ENCODE measurements at regions not wholly inside any gene's neighbourhood (a gene's known extent, or its start where the extent isn't known, plus 50 kb on each side); places are given as distances from the start of the nearest gene placed in this dataset.
"Not testable (repeated sequence)": the region's sequence is repeated elsewhere in the genome, so short reads cannot be mapped to it uniquely, and the experiment has no call there.

DNA sequence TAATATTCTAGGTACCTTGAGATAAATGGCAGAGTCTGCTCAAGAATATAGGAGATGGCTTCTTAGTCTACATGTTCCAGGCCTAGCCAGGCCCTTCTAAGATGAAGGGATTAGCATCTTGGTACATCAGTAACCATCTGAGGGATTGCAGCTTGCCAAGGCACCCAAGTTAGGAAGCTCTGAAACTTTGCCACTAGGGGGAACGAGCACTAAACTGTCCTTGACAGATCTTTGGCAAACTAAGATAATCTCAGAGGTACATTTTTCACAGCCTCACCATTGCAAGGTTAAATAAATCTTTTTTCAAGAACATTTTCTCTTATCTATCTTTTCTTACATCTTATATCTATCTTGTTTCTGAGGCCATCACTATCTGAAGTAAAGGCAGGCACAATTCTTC, 351.2 kb downstream of the RAP2B start:
- Histone ChIP-seq H3K9me3 (no peaks in the 10 kb centered on the region), H3K4me3 (no peak overlapping the region), H3K4me1 (no peaks in the 10 kb centered on the region), H3K27ac (no peak overlapping the region), H3K36me3 (no peaks in the 10 kb centered on the region), H3K27me3 (no peaks in the 10 kb centered on the region)
- 29% methylated on average over 1 of the region's 1 CpG for WGBS
- TF ChIP-seq EP300 (IDR thresholded peaks at IDR 0.05) (no peak), POLR2A (IDR thresholded peaks at IDR 0.05) (no peak), POLR2AphosphoS5 (IDR thresholded peaks at IDR 0.05) (no peak)
- TF ChIP-seq, protein P1, sequence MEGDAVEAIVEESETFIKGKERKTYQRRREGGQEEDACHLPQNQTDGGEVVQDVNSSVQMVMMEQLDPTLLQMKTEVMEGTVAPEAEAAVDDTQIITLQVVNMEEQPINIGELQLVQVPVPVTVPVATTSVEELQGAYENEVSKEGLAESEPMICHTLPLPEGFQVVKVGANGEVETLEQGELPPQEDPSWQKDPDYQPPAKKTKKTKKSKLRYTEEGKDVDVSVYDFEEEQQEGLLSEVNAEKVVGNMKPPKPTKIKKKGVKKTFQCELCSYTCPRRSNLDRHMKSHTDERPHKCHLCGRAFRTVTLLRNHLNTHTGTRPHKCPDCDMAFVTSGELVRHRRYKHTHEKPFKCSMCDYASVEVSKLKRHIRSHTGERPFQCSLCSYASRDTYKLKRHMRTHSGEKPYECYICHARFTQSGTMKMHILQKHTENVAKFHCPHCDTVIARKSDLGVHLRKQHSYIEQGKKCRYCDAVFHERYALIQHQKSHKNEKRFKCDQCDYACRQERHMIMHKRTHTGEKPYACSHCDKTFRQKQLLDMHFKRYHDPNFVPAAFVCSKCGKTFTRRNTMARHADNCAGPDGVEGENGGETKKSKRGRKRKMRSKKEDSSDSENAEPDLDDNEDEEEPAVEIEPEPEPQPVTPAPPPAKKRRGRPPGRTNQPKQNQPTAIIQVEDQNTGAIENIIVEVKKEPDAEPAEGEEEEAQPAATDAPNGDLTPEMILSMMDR (IDR thresholded peaks at IDR 0.05) = no peak
- no peak for DNase-seq (ENCODE audit: low spot score in 2 of 2)

DNA sequence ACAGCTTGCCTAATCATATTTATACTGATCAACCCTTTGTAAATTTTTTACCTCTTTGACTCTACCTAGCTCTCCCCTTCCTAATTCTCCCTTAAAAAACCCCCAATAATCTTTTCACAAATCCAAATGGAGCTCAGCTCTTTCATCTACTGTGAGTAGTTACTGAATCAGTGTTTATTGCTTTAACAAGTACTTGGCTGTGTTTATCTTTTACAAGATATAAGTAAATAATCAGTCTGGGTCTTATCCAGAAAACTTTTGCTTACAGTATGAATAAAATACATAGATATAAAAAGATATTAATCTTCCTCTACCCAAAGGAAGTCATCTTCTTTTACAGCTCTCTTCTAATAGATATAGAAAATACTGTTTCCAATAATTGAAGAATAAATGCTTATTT, 366.4 kb downstream of the RAP2B start:
- Histone ChIP-seq H3K4me1 (no peaks in the 10 kb centered on the region), H3K36me3 (no peaks in the 10 kb centered on the region), H3K27ac (no peak overlapping the region), H3K9me3 (peaks cover 5% of the 10 kb centered on the region), H3K27me3 (no peaks in the 10 kb centered on the region), H3K4me3 (no peak overlapping the region)
- DNase-seq (ENCODE audit: low spot score in 2 of 2) = no peak
- TF ChIP-seq EP300 (IDR thresholded peaks at IDR 0.05) = no peak
- TF ChIP-seq, protein P1 (IDR thresholded peaks at IDR 0.05) = no peak
- no peak for TF ChIP-seq POLR2A (IDR thresholded peaks at IDR 0.05)
- no peak for TF ChIP-seq POLR2AphosphoS5 (IDR thresholded peaks at IDR 0.05)

DNA sequence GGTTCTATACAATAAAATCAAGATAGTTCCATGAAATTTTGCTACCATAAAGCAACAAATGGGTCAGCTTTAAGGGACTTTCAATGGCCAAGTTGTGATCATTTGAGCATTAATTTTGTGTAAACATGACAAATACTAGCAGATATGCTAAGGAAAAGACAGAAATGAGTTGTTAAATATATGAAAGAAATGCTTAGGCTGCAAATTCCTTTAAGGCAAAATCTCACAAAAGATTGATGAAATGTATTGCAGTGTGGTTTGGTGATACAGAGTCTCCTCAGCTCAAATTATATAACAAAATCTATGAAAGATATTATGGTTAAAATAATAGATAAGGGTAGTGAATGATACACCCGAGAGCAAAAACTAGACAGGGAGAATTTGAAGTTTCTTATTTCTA, 377.2 kb downstream of the RAP2B start:
- H3K4me3 ChIP-seq = no peak overlapping the region
- H3K4me1 ChIP-seq = no peaks in the 10 kb centered on the region
- H3K27ac ChIP-seq = no peak overlapping the region
- WGBS = 90% methylated on average over 1 of the region's 1 CpG
- TF ChIP-seq EP300 (IDR thresholded peaks at IDR 0.05) (no peak), POLR2A (IDR thresholded peaks at IDR 0.05) (no peak), POLR2AphosphoS5 (IDR thresholded peaks at IDR 0.05) (no peak)
- TF ChIP-seq, protein P1 (IDR thresholded peaks at IDR 0.05) = no peak
- H3K9me3 ChIP-seq = peaks cover 3% of the 10 kb centered on the region
- H3K27me3 ChIP-seq = no peaks in the 10 kb centered on the region
- H3K36me3 ChIP-seq = no peaks in the 10 kb centered on the region
- DNase-seq (ENCODE audit: low spot score in 2 of 2) = no peak

DNA sequence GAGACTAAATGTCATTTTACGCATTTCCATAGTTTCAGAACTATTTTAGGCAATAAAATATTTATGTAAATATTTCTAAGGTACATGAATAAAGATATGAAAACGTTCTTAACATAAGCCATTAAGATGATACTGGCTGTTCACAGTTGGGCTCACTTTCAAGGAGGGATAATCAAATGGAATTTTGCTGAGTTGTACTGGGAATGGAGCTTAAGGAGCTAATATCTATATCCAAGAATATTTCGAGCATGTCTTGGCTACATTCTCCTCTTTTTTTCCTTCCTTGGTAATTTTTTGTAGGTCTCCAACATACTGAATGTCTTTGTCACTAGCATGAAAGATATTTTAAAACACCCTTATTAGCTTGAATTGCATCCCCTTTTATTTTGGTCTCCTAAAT, 383.4 kb downstream of the RAP2B start:
- no peak for DNase-seq (ENCODE audit: low spot score in 2 of 2)
- Histone ChIP-seq H3K27me3 (no peaks in the 10 kb centered on the region), H3K4me3 (no peak overlapping the region), H3K9me3 (peaks cover 3% of the 10 kb centered on the region), H3K4me1 (no peaks in the 10 kb centered on the region), H3K27ac (no peak overlapping the region), H3K36me3 (no peaks in the 10 kb centered on the region)
- TF ChIP-seq POLR2AphosphoS5 (IDR thresholded peaks at IDR 0.05) (no peak), EP300 (IDR thresholded peaks at IDR 0.05) (no peak), POLR2A (IDR thresholded peaks at IDR 0.05) (no peak)
- TF ChIP-seq, protein P1 (IDR thresholded peaks at IDR 0.05) = no peak
- WGBS = 66% methylated on average over 3 of the region's 3 CpGs

DNA sequence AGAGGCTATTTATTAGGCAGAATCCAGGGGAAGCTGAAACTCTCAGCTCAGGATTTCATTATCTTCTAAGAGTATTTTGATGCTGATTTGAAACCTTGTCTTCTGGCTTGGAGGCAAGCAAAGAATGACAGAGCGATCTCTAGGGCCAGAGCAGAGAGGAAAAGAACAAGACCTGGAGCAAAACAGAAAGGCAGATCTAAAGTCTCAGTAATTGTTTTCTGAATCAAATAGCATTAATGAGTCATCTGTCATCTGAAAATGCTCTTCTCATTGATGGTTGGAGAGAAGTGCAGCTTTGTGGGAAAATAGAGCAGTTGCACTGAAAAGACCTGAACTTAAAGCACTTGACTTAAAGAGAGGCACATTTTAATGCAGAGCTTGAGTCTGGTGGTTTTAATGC, 385.9 kb downstream of the RAP2B start:
- H3K27me3 ChIP-seq = no peaks in the 10 kb centered on the region
- WGBS = 81% methylated on average over 1 of the region's 1 CpG
- H3K4me3 ChIP-seq = no peak overlapping the region
- TF ChIP-seq POLR2A (IDR thresholded peaks at IDR 0.05) (no peak), EP300 (IDR thresholded peaks at IDR 0.05) (no peak), POLR2AphosphoS5 (IDR thresholded peaks at IDR 0.05) (no peak)
- TF ChIP-seq, protein P1 (IDR thresholded peaks at IDR 0.05) = no peak
- DNase-seq (ENCODE audit: low spot score in 2 of 2) = no peak
- no peaks in the 10 kb centered on the region for H3K9me3 ChIP-seq
- H3K27ac ChIP-seq = no peak overlapping the region
- no peaks in the 10 kb centered on the region for H3K36me3 ChIP-seq
- no peaks in the 10 kb centered on the region for H3K4me1 ChIP-seq

DNA sequence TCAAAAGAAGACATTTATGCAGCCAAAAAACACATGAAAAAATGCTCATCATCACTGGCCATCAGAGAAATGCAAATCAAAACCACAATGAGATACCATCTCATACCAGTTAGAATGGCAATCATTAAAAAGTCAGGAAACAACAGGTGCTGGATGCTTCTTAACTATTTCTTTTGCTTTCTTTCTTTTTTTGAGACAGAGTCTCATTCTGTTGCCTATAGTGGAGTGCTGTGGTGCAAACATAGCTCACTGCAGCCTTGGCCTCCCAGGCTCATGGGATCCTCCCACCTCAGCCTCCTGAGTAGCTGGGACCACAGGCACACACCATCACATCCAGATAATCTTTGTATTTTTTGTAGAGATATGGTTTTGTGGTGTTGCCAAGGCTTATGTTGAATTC, 387.7 kb downstream of the RAP2B start:
- not testable (repeated sequence) for H3K4me1 ChIP-seq; H3K27ac ChIP-seq; DNase-seq (ENCODE audit: low spot score in 2 of 2); H3K36me3 ChIP-seq; H3K4me3 ChIP-seq; H3K27me3 ChIP-seq; H3K9me3 ChIP-seq

All from suprapubic skin (tissue), 4 donors.